GM21360 (cell line): ENCODE measurements at regions not wholly inside any gene's neighbourhood (a gene's known extent, or its start where the extent isn't known, plus 50 kb on each side); places are given as distances from the start of the nearest gene placed in this dataset.

ENCODE experiments used
- ATAC-seq: cut with Tn5 transposase; IDR thresholded peaks from one replicate; pipeline ENCODE4 v1.9.1; 2021; ENCODE audit warnings: mild to moderate bottlenecking, moderate library complexity; ENCODE audit not compliant: unreplicated experiment

GRCh38 chr21:35770101-35770945, 290.0 kb downstream of the SETD4 start:
- no peak for ATAC-seq

GRCh38 chr21:35768187-35768586, 292.1 kb downstream of the SETD4 start:
- no peak for ATAC-seq

GRCh38 chr21:35764586-35764985, 295.7 kb downstream of the SETD4 start:
- ATAC-seq: no peak

- ATAC-seq: no peak
Measured at GRCh38 chr21:35764077-35764476, 296.2 kb downstream of the SETD4 start.

GRCh38 chr21:35754583-35754982, 305.7 kb downstream of the SETD4 start:
- ATAC-seq: no peak

- ATAC-seq: no peak
Measured at GRCh38 chr21:35753308-35753707, 307.0 kb downstream of the SETD4 start.

- ATAC-seq: no peak
Measured at GRCh38 chr21:35751171-35751570, 309.2 kb downstream of the SETD4 start.

- no peak for ATAC-seq
Measured at GRCh38 chr21:35749904-35750303, 310.4 kb downstream of the SETD4 start.

- ATAC-seq: no peak
Measured at GRCh38 chr21:35748678-35749314, 311.5 kb downstream of the SETD4 start.

GRCh38 chr21:35743571-35743970, 316.8 kb downstream of the SETD4 start:
- no peak for ATAC-seq

GRCh38 chr21:35738347-35738961, 321.9 kb downstream of the SETD4 start:
- ATAC-seq: no peak

- ATAC-seq: no peak
Measured at GRCh38 chr21:35737899-35738346, 322.4 kb downstream of the SETD4 start.

GRCh38 chr21:35737449-35737848, 322.9 kb downstream of the SETD4 start:
- no peak for ATAC-seq

- ATAC-seq: no peak
Measured at GRCh38 chr21:35732788-35733187, 327.5 kb downstream of the SETD4 start.

GRCh38 chr21:35730325-35730724, 330.0 kb downstream of the SETD4 start:
- ATAC-seq: no peak

GRCh38 chr21:35727830-35728229, 332.5 kb downstream of the SETD4 start:
- ATAC-seq: no peak

- no peak for ATAC-seq
Measured at GRCh38 chr21:35724156-35724555, 336.2 kb downstream of the SETD4 start.

- ATAC-seq: no peak
Measured at GRCh38 chr21:35721701-35722100, 338.6 kb downstream of the SETD4 start.

- ATAC-seq: no peak
Measured at GRCh38 chr21:35720208-35720731, 340.1 kb downstream of the SETD4 start.

GRCh38 chr21:35719080-35719479, 341.2 kb downstream of the SETD4 start:
- no peak for ATAC-seq

- no peak for ATAC-seq
Measured at GRCh38 chr21:35716876-35717565, 343.3 kb downstream of the SETD4 start.
